A673 (cell line): ENCODE measurements at regions not wholly inside any gene's neighbourhood (a gene's known extent, or its start where the extent isn't known, plus 50 kb on each side); places are given as distances from the start of the nearest gene placed in this dataset.

Source experiments
- BruUV-seq: library from RNA; stranded (reverse); fragments of 400-500 nt; replicated peaks from 2 replicates; lab custom pipeline; 2021; lab: Mats Ljungman, UMichigan
- CTCF ChIA-PET: fragments of 300-600 bp; sonication (Branson Sonifier 250); formaldehyde crosslinking; loops from one replicate; lab custom pipeline; 2022; ENCODE audit warnings: antibody characterized with exemption; lab: Charles Lee
- POLR2A ChIA-PET: fragments of 300-600 bp; sonication (Branson Sonifier 250); formaldehyde crosslinking; loops from one replicate; lab custom pipeline; 2022; ENCODE audit warnings: antibody characterized with exemption; ENCODE audit not compliant: low non-redundant PET; lab: Charles Lee
- DNase-seq: peaks from one replicate; pipeline ENCODE4 v3.0.0-alpha.2; 2015; ENCODE audit warnings: low spot score
- H3K27ac ChIP-seq: fragments of 200-600 bp; sonication (generic); 2 replicates; pipeline ENCODE4 v1.5.1; 2016; ENCODE audit warnings: mixed run types, low read depth, mild to moderate bottlenecking, mixed read lengths, antibody characterized with exemption, low read length; ENCODE audit not compliant: poor library complexity, severe bottlenecking
- H3K27me3 ChIP-seq: fragments of 200-600 bp; sonication (generic); replicated peaks from 2 replicates; pipeline ENCODE4 v1.6.1; 2017; ENCODE audit warnings: mixed run types, low read depth, mild to moderate bottlenecking, mixed read lengths, antibody characterized with exemption, low read length; ENCODE audit not compliant: insufficient read depth, poor library complexity
- H3K36me3 ChIP-seq: fragments of 200-600 bp; sonication (generic); 2 replicates; pipeline ENCODE4 v1.6.1; 2016; ENCODE audit warnings: mixed run types, mild to moderate bottlenecking, mixed read lengths, antibody characterized with exemption, low read length; ENCODE audit not compliant: insufficient read depth, poor library complexity, severe bottlenecking
- H3K4me1 ChIP-seq: fragments of 200-600 bp; sonication (generic); 2 replicates; pipeline ENCODE4 v1.6.1; 2017; ENCODE audit warnings: mixed run types, mild to moderate bottlenecking, mixed read lengths, antibody characterized with exemption, low read length; ENCODE audit not compliant: insufficient read depth, poor library complexity, severe bottlenecking
- H3K4me3 ChIP-seq: fragments of 200-600 bp; sonication (generic); 2 replicates; pipeline ENCODE4 v1.5.1; 2016; ENCODE audit warnings: low read depth, mixed run types, mild to moderate bottlenecking, mixed read lengths, low read length; ENCODE audit not compliant: poor library complexity, severe bottlenecking
- H3K9me3 ChIP-seq: fragments of 200-600 bp; sonication (generic); 2 replicates; pipeline ENCODE4 v1.6.1; 2016; ENCODE audit warnings: mixed run types, low read depth, mild to moderate bottlenecking, mixed read lengths, antibody characterized with exemption, low read length; ENCODE audit not compliant: poor library complexity, severe bottlenecking
- EZH2 ChIP-seq: fragments of 200-600 bp; sonication (generic); IDR thresholded peaks from 2 replicates; pipeline ENCODE4 v1.6.1; 2017; ENCODE audit warnings: borderline replicate concordance, low read depth, mild to moderate bottlenecking, mixed read lengths, antibody characterized with exemption, low read length; ENCODE audit not compliant: poor library complexity, severe bottlenecking
- intact Hi-C: fragments of 100-400 bp; cut with micrococcal nuclease; formaldehyde crosslinking; loops from one replicate; pipeline ENCODE4 v1.10.0; 2022; ENCODE audit not compliant: unreplicated experiment
- TF ChIP-seq, protein P1 (sequence below): fragments of 300-800, 200-600 bp; sonication (generic); conservative IDR thresholded peaks from 2 replicates; pipeline ENCODE4 v1.5.1; 2017; ENCODE audit warnings: low read depth, mild to moderate bottlenecking, antibody characterized with exemption, low read length, moderate library complexity, mixed read lengths

DNA sequence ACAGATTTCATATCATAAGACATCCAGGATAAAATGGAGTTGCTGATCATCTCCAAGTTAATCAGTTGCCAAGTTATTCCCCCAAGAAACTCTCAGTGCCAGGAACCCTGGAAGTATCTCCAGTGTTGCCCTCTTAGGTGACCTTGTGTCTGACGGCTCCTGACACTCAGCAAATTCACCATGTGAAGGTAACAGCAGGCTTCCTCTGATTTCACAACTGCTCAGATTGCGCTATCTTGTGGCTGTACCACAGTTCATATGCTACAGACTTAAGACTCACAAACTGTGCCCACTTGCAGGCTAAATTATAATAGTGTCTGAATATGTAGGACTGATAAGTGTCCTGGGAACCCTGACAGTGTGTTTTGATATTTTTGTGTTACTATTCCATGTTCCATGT lies 186.6 kb upstream of the OPRM1 start:
- Histone ChIP-seq H3K4me3 (no peak overlapping the region), H3K36me3 (no peaks in the 10 kb centered on the region), H3K27ac (no peak overlapping the region), H3K27me3 (no peaks in the 10 kb centered on the region), H3K4me1 (no peaks in the 10 kb centered on the region), H3K9me3 (no peaks in the 10 kb centered on the region)
- ChIA-PET POLR2A (no interaction called here), CTCF (no interaction called here)
- BruUV-seq, result no TSS peak
- TF ChIP-seq, protein P1, sequence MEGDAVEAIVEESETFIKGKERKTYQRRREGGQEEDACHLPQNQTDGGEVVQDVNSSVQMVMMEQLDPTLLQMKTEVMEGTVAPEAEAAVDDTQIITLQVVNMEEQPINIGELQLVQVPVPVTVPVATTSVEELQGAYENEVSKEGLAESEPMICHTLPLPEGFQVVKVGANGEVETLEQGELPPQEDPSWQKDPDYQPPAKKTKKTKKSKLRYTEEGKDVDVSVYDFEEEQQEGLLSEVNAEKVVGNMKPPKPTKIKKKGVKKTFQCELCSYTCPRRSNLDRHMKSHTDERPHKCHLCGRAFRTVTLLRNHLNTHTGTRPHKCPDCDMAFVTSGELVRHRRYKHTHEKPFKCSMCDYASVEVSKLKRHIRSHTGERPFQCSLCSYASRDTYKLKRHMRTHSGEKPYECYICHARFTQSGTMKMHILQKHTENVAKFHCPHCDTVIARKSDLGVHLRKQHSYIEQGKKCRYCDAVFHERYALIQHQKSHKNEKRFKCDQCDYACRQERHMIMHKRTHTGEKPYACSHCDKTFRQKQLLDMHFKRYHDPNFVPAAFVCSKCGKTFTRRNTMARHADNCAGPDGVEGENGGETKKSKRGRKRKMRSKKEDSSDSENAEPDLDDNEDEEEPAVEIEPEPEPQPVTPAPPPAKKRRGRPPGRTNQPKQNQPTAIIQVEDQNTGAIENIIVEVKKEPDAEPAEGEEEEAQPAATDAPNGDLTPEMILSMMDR, result no peak
- no peak for TF ChIP-seq EZH2
- DNase-seq, result no peak
- intact Hi-C loops, result no loop called here

DNA sequence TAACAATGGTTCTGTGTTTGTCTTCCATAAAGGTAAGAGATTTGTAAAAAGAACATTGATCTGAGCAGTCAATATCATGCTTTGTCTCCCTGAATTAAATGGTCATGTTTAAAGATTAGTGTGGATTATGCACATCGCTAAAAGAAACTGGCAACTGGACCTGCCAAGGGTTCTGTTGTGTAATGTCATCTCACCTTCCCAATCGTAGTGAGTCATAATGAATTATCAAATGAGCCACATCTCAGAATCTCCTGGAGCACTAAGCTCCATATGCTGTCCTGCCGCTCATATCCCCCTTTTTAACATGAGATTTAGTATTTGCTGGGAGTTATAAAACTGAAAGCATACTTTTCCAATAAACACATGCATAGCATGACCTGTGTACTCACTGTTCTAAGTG lies 187.0 kb upstream of the OPRM1 start:
- Histone ChIP-seq H3K27ac (no peak overlapping the region), H3K9me3 (no peaks in the 10 kb centered on the region), H3K27me3 (no peaks in the 10 kb centered on the region), H3K4me3 (no peak overlapping the region), H3K36me3 (no peaks in the 10 kb centered on the region), H3K4me1 (no peaks in the 10 kb centered on the region)
- ChIA-PET POLR2A (no interaction called here), CTCF (no interaction called here)
- intact Hi-C loops, result no loop called here
- TF ChIP-seq, protein P1, result no peak
- TF ChIP-seq EZH2, result no peak
- BruUV-seq, result no TSS peak
- DNase-seq, result no peak

DNA sequence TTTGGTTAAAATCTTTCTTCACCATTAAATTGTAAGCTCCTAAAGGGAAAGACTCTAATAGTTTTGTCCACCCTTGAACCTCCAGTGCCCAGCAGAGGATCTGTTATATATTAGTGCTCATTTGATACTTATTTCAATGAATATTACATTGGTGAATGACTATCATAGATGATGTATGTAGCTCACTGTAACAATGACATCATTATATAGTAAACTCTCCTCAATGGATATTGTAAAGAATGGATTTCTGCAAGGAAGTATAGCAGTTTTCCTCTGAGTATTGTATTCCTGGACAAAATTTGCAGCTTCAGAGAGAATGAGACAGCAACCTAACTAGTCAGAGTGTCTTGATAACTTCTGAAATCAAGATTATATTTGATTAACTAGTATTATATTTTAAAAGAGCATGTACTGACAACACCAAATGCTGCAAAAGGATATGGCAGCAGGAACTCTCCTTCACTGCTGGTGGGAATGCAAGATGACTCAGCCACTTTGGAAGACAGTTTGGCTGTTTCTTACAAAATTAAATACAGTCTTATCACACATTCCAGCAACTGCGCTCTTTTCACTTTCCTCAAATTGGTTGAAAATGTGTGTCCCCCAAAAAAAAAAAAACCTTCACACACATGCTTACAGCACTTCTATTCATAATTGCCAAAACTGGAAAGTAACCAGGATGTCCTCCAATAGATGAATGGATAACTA lies 189.8 kb upstream of the OPRM1 start:
- Histone ChIP-seq H3K27me3 (no peaks in the 10 kb centered on the region), H3K9me3 (no peaks in the 10 kb centered on the region), H3K27ac (no peak overlapping the region), H3K4me1 (no peaks in the 10 kb centered on the region), H3K4me3 (no peak overlapping the region), H3K36me3 (no peaks in the 10 kb centered on the region)
- DNase-seq, result no peak
- POLR2A ChIA-PET, result no interaction called here
- CTCF ChIA-PET, result no interaction called here
- intact Hi-C loops, result no loop called here
- TF ChIP-seq, protein P1, result no peak
- TF ChIP-seq EZH2, result no peak
- no TSS peak for BruUV-seq
